ENCODE measurements at regions not wholly inside any gene's neighbourhood (a gene's known extent, or its start where the extent isn't known, plus 50 kb on each side); places are given as distances from the start of the nearest gene placed in this dataset.

- H3K27me3 ChIP-seq (ENCODE audit: insufficient read depth) = no peaks in the 10 kb centered on the region
- TF ChIP-seq NANOG (IDR thresholded peaks at IDR 0.05; ENCODE audit: borderline replicate concordance) (no peak), REST (IDR thresholded peaks at IDR 0.05; ENCODE audit: unreplicated experiment) (no peak), EZH2phosphoT487 (IDR thresholded peaks at IDR 0.05; ENCODE audit: unreplicated experiment) (no peak)
- TF ChIP-seq, protein P1, sequence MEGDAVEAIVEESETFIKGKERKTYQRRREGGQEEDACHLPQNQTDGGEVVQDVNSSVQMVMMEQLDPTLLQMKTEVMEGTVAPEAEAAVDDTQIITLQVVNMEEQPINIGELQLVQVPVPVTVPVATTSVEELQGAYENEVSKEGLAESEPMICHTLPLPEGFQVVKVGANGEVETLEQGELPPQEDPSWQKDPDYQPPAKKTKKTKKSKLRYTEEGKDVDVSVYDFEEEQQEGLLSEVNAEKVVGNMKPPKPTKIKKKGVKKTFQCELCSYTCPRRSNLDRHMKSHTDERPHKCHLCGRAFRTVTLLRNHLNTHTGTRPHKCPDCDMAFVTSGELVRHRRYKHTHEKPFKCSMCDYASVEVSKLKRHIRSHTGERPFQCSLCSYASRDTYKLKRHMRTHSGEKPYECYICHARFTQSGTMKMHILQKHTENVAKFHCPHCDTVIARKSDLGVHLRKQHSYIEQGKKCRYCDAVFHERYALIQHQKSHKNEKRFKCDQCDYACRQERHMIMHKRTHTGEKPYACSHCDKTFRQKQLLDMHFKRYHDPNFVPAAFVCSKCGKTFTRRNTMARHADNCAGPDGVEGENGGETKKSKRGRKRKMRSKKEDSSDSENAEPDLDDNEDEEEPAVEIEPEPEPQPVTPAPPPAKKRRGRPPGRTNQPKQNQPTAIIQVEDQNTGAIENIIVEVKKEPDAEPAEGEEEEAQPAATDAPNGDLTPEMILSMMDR (conservative IDR thresholded peaks at IDR 0.05; ENCODE audit: low read depth in 2 of 2) = peak; percentile 48 to 66
Observed at GRCh38 chr3:72587282-72587681, 261.0 kb downstream of the SHQ1 start.

GRCh38 chr3:72586694-72587093 is 261.6 kb downstream of the SHQ1 start:
- no peaks in the 10 kb centered on the region for H4K20me1 ChIP-seq (replicated peaks; ENCODE audit: insufficient read depth)
- no peak overlapping the region for H2AFZ ChIP-seq
- H3K27ac ChIP-seq (ENCODE audit: low read depth) = no peak overlapping the region
- H3K4me2 ChIP-seq = no peak overlapping the region
- H3K9me2 ChIP-seq (ENCODE audit: insufficient read depth) = no peaks in the 10 kb centered on the region
- no peak for ATAC-seq
- H3K27me3 ChIP-seq (ENCODE audit: insufficient read depth) = no peaks in the 10 kb centered on the region
- no peaks in the 10 kb centered on the region for H3K36me3 ChIP-seq (ENCODE audit: insufficient read depth)
- Mint-ChIP-seq H3K9me3 (no peaks in the 10 kb centered on the region), H3K27me3 (ENCODE audit: insufficient read depth, low read depth, poor library complexity) (peaks cover 13% of the 10 kb centered on the region), H3K27ac (no peak overlapping the region), H3K4me1 (peaks cover 31% of the 10 kb centered on the region), H3K36me3 (ENCODE audit: low read depth) (no peaks in the 10 kb centered on the region), H3K4me3 (no peak overlapping the region)
- no peaks in the 10 kb centered on the region for H3F3A ChIP-seq (replicated peaks; ENCODE audit: low read depth)
- no peak for DNase-seq (ENCODE audit: low spot score)
- no peak overlapping the region for H3K4me3 ChIP-seq
- peaks cover 20% of the 10 kb centered on the region for H3K4me1 ChIP-seq (ENCODE audit: insufficient read depth)
- no peaks in the 10 kb centered on the region for H3K79me2 ChIP-seq (replicated peaks; ENCODE audit: insufficient read depth)
- TF ChIP-seq STAT1 (IDR thresholded peaks at IDR 0.05; ENCODE audit: unreplicated experiment) (no peak), JUNB (IDR thresholded peaks at IDR 0.05; ENCODE audit: unreplicated experiment) (no peak), POLR2AphosphoS5 (IDR thresholded peaks at IDR 0.05; ENCODE audit: low read depth) (no peak), ZNF114 (CRISPR knock-in tag; IDR thresholded peaks at IDR 0.05) (no peak), EZH2phosphoT487 (IDR thresholded peaks at IDR 0.05; ENCODE audit: unreplicated experiment) (no peak)
- TF ChIP-seq, protein P2, sequence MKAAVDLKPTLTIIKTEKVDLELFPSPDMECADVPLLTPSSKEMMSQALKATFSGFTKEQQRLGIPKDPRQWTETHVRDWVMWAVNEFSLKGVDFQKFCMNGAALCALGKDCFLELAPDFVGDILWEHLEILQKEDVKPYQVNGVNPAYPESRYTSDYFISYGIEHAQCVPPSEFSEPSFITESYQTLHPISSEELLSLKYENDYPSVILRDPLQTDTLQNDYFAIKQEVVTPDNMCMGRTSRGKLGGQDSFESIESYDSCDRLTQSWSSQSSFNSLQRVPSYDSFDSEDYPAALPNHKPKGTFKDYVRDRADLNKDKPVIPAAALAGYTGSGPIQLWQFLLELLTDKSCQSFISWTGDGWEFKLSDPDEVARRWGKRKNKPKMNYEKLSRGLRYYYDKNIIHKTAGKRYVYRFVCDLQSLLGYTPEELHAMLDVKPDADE (IDR thresholded peaks at IDR 0.05) = no peak
- TF ChIP-seq, protein P3, sequence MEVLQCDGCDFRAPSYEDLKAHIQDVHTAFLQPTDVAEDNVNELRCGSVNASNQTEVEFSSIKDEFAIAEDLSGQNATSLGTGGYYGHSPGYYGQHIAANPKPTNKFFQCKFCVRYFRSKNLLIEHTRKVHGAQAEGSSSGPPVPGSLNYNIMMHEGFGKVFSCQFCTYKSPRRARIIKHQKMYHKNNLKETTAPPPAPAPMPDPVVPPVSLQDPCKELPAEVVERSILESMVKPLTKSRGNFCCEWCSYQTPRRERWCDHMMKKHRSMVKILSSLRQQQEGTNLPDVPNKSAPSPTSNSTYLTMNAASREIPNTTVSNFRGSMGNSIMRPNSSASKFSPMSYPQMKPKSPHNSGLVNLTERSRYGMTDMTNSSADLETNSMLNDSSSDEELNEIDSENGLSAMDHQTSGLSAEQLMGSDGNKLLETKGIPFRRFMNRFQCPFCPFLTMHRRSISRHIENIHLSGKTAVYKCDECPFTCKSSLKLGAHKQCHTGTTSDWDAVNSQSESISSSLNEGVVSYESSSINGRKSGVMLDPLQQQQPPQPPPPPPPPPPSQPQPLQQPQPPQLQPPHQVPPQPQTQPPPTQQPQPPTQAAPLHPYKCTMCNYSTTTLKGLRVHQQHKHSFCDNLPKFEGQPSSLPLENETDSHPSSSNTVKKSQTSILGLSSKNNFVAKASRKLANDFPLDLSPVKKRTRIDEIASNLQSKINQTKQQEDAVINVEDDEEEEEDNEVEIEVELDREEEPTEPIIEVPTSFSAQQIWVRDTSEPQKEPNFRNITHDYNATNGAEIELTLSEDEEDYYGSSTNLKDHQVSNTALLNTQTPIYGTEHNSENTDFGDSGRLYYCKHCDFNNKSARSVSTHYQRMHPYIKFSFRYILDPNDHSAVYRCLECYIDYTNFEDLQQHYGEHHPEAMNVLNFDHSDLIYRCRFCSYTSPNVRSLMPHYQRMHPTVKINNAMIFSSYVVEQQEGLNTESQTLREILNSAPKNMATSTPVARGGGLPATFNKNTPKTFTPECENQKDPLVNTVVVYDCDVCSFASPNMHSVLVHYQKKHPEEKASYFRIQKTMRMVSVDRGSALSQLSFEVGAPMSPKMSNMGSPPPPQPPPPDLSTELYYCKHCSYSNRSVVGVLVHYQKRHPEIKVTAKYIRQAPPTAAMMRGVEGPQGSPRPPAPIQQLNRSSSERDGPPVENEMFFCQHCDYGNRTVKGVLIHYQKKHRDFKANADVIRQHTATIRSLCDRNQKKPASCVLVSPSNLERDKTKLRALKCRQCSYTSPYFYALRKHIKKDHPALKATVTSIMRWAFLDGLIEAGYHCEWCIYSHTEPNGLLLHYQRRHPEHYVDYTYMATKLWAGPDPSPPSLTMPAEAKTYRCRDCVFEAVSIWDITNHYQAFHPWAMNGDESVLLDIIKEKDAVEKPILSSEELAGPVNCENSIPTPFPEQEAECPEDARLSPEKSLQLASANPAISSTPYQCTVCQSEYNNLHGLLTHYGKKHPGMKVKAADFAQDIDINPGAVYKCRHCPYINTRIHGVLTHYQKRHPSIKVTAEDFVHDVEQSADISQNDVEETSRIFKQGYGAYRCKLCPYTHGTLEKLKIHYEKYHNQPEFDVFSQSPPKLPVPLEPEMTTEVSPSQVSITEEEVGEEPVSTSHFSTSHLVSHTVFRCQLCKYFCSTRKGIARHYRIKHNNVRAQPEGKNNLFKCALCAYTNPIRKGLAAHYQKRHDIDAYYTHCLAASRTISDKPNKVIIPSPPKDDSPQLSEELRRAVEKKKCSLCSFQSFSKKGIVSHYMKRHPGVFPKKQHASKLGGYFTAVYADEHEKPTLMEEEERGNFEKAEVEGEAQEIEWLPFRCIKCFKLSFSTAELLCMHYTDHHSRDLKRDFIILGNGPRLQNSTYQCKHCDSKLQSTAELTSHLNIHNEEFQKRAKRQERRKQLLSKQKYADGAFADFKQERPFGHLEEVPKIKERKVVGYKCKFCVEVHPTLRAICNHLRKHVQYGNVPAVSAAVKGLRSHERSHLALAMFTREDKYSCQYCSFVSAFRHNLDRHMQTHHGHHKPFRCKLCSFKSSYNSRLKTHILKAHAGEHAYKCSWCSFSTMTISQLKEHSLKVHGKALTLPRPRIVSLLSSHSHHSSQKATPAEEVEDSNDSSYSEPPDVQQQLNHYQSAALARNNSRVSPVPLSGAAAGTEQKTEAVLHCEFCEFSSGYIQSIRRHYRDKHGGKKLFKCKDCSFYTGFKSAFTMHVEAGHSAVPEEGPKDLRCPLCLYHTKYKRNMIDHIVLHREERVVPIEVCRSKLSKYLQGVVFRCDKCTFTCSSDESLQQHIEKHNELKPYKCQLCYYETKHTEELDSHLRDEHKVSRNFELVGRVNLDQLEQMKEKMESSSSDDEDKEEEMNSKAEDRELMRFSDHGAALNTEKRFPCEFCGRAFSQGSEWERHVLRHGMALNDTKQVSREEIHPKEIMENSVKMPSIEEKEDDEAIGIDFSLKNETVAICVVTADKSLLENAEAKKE (CRISPR knock-in tag; IDR thresholded peaks at IDR 0.05) = no peak

More at GRCh38 chr3:72587282-72587681, 261.0 kb downstream of the SHQ1 start:
- no peaks in the 10 kb centered on the region for H3F3A ChIP-seq (replicated peaks; ENCODE audit: low read depth)
- no peaks in the 10 kb centered on the region for H4K20me1 ChIP-seq (replicated peaks; ENCODE audit: insufficient read depth)
- peaks cover 32% of the 10 kb centered on the region for H3K4me1 Mint-ChIP-seq
- H3K4me3 ChIP-seq = no peak overlapping the region
- H3K27me3 Mint-ChIP-seq (ENCODE audit: insufficient read depth, low read depth, poor library complexity) = peaks cover 16% of the 10 kb centered on the region
- H2AFZ ChIP-seq = no peak overlapping the region; the same call in 1 of the 2 replicates
- peak overlapping the region; percentile 58; the same call in 1 of the 2 replicates for H3K27ac Mint-ChIP-seq
- DNase-seq (ENCODE audit: low spot score) (peak; percentile 55), ATAC-seq (peak; percentile 48)
- H3K4me1 ChIP-seq (ENCODE audit: insufficient read depth) = peaks cover 26% of the 10 kb centered on the region
- H3K4me2 ChIP-seq = no peak overlapping the region
- no peaks in the 10 kb centered on the region for H3K9me2 ChIP-seq (ENCODE audit: insufficient read depth)
- no peaks in the 10 kb centered on the region for H3K36me3 ChIP-seq (ENCODE audit: insufficient read depth)
- no peak overlapping the region for H3K4me3 Mint-ChIP-seq
- no peaks in the 10 kb centered on the region for H3K79me2 ChIP-seq (replicated peaks; ENCODE audit: insufficient read depth)
- H3K9me3 Mint-ChIP-seq = no peaks in the 10 kb centered on the region
- no peaks in the 10 kb centered on the region for H3K36me3 Mint-ChIP-seq (ENCODE audit: low read depth)
- H3K27ac ChIP-seq (ENCODE audit: low read depth) = no peak overlapping the region
